Right ventricle myocardium inferior (tissue), 1 donor: ENCODE measurements at regions not wholly inside any gene's neighbourhood (a gene's known extent, or its start where the extent isn't known, plus 50 kb on each side); places are given as distances from the start of the nearest gene placed in this dataset.
A peak's percentile ranks its signal among the peaks of the same experiment; 100 is the strongest.

Experiments
- ATAC-seq: fragments of 200-7000 bp; cut with Tn5 transposase; one replicate; pipeline ENCODE4 v1.9.1; 2020; ENCODE audit warnings: mild to moderate bottlenecking, moderate library complexity
- DNase-seq: peaks from one replicate; pipeline ENCODE4 v3.0.0; 2021; ENCODE audit errors: missing footprints
- intact Hi-C: fragments of 100-400 bp; cut with DNase I; formaldehyde crosslinking; loops from one replicate; pipeline ENCODE4 v1.11.0; 2022
- donor health status: DM: no; HTN: yes; CAD: no; lungs with severe emphysema.

- no peak for DNase-seq
- intact Hi-C loops: no loop called here
- no peak for ATAC-seq
These were observed 50.5 kb upstream of the POU2AF2 start for GRCh38 chr11:111194860-111195568.

- DNase-seq: no peak
- intact Hi-C loops: no loop called here
- no peak for ATAC-seq
These were observed 51.5 kb upstream of the POU2AF2 start for GRCh38 chr11:111193924-111194490.

GRCh38 chr11:111189466-111189865 is 56.1 kb upstream of the POU2AF2 start:
- ATAC-seq: no peak
- no peak for DNase-seq
- intact Hi-C loops: no loop called here

- no peak for ATAC-seq
- no peak for DNase-seq
- intact Hi-C loops: no loop called here
These were observed 59.1 kb upstream of the POU2AF2 start for GRCh38 chr11:111186308-111186915.

DNA sequence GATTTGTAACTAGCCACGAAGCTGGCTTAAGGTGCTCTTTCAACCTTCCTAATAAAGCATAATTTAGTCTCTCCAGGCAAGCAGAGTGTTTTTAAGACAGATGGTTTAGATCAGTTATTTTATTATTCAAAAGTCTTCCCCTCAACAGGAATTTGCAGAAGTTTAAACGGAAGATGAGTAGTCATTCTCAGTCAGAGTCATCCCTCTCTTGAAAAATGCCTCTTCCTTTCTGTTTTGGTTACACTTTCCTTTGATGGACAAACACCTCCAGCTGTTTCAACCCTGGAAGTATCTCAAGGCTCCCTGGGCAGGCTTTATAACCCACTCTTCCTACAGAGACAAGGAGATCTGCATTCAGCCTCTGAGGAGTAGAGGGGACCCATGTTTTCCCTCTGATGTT is 60.3 kb upstream of the POU2AF2 start:
- intact Hi-C loops: no loop called here
- DNase-seq (no peak), ATAC-seq (no peak)

DNA sequence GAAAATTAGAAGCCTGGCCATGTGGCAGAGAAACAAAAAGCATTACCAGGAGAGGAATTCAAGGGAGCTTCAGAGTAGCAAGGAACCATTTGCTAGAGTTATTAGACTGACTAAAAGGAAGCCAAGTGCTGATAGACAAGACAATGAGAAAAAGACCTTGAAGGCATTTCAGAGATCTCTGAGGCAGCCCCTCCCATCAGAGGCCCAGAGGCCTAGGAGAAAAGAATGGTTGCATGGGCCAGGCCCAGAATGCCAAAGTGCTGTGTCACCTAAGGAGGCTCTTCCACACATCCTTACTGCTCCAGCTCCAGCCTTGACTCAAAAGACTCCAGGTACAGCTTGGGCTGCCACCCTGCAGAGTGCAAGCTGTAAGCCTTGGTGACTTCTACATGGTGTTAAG is 61.8 kb upstream of the POU2AF2 start:
- DNase-seq (no peak), ATAC-seq (no peak)
- intact Hi-C loops: no loop called here

GRCh38 chr11:111179184-111179910 is 66.2 kb upstream of the POU2AF2 start:
- intact Hi-C loops: no loop called here
- ATAC-seq (no peak), DNase-seq (no peak)

- ATAC-seq (no peak), DNase-seq (no peak)
- intact Hi-C loops: no loop called here
These were observed 68.3 kb upstream of the POU2AF2 start for GRCh38 chr11:111177037-111177871.

GRCh38 chr11:111176603-111177002 is 68.9 kb upstream of the POU2AF2 start:
- ATAC-seq (no peak), DNase-seq (no peak)
- intact Hi-C loops: no loop called here

GRCh38 chr11:111173221-111173620 is 72.3 kb upstream of the POU2AF2 start:
- ATAC-seq: no peak

DNA sequence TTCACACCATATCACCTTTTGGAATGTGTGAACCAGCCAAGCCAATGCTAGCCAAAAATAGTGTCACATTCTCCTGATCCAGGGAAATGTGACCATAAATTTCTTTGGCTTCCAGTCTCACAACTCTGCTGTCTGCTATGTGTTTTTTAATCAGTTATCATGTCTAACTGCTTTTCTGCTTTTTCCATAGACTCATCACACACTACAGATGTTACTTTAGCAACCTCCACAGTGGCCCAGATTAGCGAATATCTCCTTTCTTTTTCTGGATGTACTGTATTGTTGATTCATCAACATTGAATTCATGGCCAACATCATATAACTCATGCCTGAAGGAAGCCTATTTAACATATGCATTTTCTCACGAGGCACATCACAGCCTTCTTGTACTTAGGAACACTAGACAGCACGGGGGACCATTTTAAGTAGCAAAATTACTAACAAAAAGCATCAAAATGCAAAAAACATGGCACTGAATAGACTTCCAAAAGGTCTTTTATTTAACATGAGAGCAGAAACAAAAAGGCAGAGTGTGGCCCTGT is 73.1 kb upstream of the POU2AF2 start:
- no peak for ATAC-seq
- DNase-seq: no peak
- intact Hi-C loops: no loop called here

More at GRCh38 chr11:111173221-111173620, 72.3 kb upstream of the POU2AF2 start:
- DNase-seq: no peak
- intact Hi-C loops: no loop called here

GRCh38 chr11:111170761-111171379 is 74.7 kb upstream of the POU2AF2 start:
- DNase-seq: peak; percentile 43
- ATAC-seq: no peak

DNA sequence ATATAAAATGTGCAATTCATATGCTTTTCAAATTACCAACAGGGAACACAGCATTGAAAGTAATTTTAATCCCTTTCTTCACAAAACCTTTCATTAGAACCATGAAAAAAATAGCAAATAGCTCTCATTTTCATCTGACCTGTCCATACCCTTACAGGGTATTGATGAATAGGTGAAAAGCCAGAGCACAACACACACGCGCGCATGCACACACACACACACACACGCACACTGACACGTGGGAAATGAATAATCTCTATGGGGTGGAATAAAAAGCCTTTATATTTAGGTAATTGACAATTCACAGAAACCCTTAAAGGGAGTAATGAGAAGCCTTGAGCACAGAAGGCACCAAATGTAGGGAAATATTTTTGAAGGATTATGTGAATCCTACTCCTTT is 76.2 kb upstream of the POU2AF2 start:
- DNase-seq: no peak
- no peak for ATAC-seq

More at GRCh38 chr11:111170761-111171379, 74.7 kb upstream of the POU2AF2 start:
- intact Hi-C loops: no loop called here

DNA sequence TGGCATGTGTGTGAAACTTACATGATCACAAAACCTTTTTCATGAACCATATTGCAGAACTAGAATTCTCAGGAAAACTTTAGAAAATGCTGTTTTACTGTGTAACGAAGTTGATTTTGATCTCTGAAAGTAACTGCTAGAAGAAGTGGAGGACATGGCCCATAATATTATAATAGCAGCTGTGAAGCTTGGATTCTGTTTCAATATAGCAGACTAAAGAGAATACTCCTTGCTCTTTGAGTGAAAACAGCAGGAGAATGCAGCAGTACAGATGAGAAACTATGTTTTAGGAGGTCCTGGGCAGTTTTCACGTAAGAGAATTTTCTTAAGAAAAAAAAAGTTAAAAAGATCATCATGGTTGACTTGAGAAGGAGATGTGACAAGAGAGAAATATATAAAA is 76.7 kb upstream of the POU2AF2 start:
- no peak for ATAC-seq
- DNase-seq: no peak
- intact Hi-C loops: no loop called here

More for the DNA sequence above, 76.2 kb upstream of the POU2AF2 start:
- intact Hi-C loops: no loop called here

GRCh38 chr11:111167666-111168065 is 77.9 kb upstream of the POU2AF2 start:
- ATAC-seq: no peak
- no peak for DNase-seq
- intact Hi-C loops: no loop called here

DNA sequence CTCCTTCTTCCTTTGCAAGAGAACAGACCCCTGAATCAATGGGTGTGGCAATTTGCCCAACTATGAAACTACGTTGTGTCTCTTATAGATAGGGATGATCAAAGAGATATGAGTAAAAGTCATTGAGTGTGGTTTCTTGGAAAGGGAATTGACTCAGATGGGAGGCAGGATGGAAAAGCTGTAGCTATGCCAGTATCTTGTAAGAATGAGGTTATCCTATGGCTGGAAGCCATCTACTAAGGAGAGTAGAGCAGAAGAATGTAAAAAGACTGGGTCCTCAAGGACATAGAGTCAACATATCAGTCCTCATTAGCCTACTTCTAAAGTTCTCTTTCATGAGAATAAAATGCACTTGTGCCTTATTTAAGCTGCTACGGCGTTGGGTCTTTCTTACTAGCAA is 78.9 kb upstream of the POU2AF2 start:
- DNase-seq: no peak
- intact Hi-C loops: no loop called here
- no peak for ATAC-seq

DNA sequence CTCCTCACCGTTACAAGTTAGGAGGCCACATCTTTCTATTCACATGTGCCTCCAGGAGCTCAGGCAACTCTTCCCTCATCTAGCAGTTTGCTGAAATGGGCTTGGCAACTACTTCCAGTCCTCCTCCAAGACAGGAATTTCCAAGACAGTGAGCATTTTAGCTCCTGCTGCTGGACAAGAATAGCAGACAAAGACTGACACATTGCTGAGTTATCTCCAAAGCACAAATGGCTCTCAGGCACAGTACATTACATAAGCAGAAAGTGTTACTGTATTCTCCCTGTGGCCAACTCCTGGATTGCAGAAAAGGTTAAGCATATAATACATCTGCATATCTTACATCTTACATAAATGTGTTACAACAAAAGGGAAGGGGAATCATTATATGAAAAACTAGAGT is 83.2 kb upstream of the POU2AF2 start:
- intact Hi-C loops: no loop called here
- ATAC-seq: no peak
- no peak for DNase-seq

DNA sequence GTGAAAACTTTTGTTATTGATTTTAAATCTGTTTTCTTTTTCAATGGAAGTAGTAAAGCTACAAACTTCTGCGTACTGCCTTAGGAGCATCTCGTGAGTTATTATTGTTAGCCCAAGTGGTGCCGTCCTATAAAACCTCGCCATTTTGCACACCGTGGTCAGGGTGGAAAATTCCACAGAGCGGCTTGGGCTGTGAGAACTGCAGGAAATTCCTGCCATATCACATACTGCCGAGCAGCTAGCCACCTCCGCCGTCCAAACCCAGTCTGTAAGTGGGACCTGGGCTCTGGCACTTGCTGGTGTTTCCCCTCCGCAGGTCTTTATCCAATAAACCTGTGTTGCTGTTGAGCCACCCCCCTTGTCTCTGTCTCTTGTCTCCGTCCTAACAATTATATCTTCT is 88.0 kb upstream of the POU2AF2 start:
- DNase-seq: no peak

More for the DNA sequence above, 88.0 kb upstream of the POU2AF2 start:
- no peak for ATAC-seq
- intact Hi-C loops: no loop called here
